ENCODE measurements at regions not wholly inside any gene's neighbourhood (a gene's known extent, or its start where the extent isn't known, plus 50 kb on each side); places are given as distances from the start of the nearest gene placed in this dataset.
"Not testable (repeated sequence)": the region's sequence is repeated elsewhere in the genome, so short reads cannot be mapped to it uniquely, and the experiment has no call there.

DNA sequence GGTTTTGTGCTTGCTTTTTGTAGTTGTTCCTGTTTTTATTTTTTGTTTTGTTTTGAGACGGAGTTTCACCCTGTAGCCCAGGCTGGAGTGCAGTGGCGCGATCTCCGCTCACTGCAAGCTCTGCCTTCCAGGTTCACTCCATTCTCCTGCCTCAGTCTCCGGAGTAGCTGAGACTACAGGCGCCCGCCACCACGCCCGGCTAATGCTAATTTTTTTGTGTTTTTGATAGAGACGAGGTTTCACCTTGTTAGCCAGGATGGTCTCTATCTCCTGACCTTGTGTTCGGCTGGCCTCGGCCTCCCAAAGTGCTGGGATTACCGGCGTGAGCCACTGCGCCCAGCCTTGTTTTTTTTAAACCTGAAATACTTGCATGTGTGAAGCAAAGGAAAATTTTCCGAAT is 908.8 kb upstream of the PIK3C3 start:
- not testable (repeated sequence) for DNase-seq (ENCODE audit: low read depth in 3 of 3)

DNA sequence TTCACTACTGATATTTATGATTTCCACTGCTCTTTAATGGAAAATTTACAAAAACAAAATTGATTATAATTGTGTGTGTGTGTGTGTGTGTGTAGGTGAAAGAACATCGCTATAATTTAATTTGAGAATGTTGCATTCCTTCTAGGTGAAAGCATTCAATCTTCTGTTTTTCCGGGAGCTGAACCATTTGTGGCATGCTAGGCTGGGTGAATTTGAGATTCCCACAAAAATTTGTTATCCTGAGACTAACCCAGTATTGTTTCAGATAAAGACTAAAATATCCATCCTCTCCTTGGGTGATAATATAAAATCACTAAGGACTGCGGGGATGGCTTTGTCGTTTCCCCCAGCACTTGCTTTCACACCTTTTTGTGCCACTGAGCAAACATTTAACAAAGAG is 911.2 kb upstream of the PIK3C3 start:
- no peak for DNase-seq (ENCODE audit: low read depth in 3 of 3)

DNA sequence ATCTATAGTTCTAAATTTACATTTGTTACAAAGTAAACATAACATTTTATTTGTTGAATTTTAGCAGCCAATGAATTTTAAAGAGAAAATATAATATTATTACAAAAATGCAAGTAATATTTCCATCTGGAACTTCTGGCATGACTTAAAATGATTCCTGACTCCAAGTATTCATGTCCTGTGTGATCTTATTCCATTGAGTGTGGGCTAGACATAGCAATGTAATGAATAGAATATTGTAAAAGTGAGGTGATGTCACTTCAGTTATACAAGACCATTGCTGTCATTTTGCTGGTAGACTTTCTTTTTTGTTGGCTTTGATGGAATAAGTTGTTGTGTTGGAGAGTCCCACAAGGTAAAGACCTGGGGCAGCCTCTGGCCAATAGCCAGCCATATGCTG is 912.2 kb upstream of the PIK3C3 start:
- no peak for DNase-seq (ENCODE audit: low read depth in 3 of 3)

DNA sequence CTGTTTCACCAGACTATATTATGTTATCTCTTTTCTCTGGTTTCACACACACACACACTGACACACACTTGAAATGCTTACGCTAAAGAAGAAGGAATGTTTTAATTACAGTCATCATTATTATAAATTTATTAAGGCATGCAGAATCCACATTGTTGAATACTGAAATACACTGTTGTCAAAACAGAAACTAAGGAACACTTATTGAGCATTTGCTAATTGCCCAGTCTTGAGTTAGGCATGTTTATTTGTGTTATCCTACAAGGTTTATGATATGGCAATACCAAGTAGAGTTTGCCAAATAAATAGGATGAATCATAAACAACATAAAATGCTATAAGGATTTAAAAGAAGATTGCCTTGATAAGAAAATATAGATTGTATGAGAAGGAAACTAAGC is 917.0 kb upstream of the PIK3C3 start:
- DNase-seq (ENCODE audit: low read depth in 3 of 3): no peak

DNA sequence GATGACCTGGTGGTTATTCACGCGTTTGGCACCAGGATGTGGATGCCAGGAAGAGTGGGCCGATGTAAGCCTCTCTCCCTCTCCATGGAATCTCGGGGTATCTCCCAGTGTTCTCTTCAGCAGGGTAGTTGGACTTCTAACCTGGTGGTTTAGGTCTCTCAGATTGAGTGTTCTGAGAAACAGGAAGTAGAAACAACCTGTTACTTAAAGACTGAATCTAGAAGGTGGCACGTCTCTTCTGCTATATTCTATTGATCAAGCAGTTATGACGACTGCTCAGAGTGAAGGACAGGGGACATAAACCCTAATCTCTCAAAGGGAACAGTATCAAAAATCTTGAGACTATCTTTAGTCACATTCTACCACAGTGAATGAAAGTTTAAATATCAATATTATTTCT is 918.7 kb upstream of the PIK3C3 start:
- no peak for DNase-seq (ENCODE audit: low read depth in 3 of 3)

DNA sequence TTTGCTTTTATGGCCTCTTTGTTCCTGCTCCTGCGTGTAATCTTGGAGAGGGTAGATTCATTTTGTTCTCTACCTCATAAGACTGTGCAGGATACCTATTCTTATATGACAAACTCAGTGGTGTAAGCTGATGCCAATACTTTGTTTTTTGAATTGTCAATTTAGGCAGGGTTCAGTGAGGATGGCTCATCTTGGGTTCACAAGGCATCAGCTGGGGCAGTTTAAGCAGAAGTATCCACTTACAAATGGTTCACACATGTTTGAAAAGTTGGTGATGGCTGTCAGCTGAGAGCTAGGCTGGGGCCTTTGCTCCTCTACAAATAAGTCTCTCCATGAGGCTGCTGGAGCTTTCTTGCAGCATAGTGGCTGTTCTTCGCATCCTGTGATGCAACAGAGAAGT is 920.6 kb upstream of the PIK3C3 start:
- no peak for DNase-seq (ENCODE audit: low read depth in 3 of 3)

DNA sequence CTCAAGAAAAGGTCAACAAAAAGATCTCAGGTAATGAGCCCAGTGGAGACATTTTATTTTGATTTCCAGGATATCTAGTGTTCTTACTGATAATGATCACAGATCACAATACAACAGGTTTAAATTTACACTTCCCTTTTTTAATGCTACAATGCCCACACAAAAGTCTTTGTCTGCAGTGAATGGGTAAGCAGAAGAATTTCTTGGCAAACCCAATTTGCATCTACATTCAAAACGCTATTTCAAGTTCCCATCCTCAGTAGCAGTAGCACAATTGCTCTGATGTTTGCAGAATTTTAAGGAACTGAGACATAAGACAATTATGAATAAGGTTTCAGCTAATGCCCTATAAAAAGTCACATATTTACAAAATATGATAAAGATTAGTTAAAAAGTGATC is 929.4 kb upstream of the PIK3C3 start:
- no peak for DNase-seq (ENCODE audit: low read depth in 3 of 3)

DNA sequence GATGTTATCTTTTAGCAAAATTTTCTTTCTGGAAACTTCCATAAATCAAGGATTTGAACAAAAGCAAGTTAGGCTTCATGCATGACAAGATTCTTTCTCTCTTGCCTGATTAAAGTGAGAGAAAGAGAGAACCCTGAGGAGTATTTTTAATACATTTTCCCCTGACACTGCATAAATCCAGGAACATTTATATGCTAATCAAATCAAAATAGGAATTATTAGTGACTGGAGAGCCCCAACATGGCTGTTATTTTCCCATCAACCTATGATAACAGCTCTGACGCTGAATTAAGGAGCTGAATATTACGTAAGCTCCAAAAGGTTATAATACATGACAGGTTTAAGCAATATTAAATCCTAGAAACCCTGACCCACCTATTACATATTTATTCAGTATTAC is 930.2 kb upstream of the PIK3C3 start:
- no peak for DNase-seq (ENCODE audit: low read depth in 3 of 3)

DNA sequence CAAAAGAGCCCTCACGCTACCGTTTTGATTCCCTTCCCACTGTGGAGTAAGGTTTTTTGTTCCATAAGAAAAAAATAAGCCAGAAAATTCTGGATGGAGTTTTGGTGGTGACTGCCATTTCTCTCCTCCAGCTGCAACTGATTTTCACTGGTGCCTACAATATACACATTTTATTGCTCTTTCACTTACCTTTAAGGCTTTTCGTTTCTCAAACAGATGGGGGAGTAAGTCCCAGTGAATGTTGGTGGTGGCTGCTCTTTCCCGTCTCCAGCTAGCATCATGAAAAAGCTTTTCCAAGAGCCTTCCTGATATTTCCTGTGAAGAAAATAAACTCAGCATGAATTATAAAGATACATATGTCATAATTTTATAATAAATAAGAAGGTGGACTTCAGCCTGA is 932.5 kb upstream of the PIK3C3 start:
- DNase-seq (ENCODE audit: low read depth in 3 of 3): no peak

DNA sequence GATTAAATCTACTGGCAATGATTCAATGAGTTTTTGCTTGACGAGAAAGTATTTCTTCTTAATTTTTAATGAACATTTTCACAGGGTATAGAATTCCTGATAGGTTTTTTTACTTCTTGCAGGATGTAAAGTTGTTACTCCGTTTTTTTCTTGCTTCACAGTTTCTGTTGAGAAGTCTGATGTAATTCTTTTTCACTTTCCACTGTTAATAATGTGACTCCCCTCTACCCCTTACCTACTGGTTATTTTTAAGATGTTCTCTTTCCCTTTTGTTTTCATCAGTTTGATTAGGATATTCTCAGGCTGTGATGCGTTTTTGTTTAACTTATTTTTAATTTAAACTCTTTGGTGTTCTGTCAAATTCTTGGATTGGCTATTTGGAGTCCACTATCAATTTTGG is 933.9 kb upstream of the PIK3C3 start:
- no peak for DNase-seq (ENCODE audit: low read depth in 3 of 3)

DNA sequence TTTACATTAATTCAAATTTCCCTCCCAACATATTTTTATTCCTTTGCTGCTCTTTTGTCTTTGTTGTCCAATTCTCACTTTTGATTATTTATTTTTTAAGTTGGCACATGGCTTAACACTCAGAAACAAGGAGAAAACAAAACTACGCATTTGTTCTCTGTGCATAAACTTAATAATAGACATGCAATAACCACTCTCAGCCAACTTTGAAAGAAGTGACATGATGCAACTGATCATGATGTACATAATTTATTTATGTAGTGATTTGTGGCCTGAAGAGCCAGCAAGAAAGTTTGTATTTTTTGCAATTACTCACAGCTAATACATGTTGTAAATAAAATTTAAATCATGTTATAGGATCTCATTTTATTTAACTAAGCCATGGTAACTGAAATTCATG is 942.8 kb upstream of the PIK3C3 start:
- no peak for DNase-seq (ENCODE audit: low read depth in 3 of 3)

DNA sequence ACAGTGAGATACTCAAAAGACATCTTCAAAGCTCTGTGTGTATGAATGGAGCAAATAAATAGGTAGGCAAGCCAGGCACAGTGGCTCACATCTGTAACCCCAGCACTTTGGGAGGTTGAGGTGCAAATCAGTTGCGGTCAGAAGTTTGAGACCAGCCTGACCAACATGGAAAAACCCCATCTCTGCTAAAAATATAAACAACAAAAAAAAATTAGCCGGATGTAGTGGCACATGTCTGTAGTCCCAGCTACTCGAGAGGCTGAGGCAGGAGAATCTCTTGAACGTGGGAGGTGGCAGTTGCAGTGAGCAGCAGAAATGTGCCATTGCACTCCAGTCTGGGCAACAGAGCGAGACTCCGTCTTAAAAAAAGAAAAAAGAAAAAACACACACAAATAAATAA is 945.1 kb upstream of the PIK3C3 start:
- DNase-seq (ENCODE audit: low read depth in 3 of 3): no peak

DNA sequence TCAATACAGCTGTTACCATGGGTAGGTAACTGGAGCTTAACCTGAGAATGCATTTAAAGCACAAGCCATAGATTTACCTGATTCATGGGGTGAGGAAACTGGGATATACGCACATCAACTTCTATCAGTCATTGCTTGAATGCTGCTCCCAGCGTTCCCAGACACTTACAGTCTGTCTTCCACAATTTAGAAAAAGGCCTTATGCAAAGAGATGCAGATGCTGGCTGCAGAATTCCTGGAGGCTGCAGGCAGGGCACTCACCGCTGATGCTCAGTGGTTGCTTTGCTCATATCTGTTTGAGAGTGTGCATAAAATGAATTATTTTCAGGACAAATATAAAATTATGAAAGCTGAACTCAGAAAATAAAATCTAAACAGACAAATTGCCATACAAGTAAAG is 950.7 kb upstream of the PIK3C3 start:
- no peak for DNase-seq (ENCODE audit: low read depth in 3 of 3)

DNA sequence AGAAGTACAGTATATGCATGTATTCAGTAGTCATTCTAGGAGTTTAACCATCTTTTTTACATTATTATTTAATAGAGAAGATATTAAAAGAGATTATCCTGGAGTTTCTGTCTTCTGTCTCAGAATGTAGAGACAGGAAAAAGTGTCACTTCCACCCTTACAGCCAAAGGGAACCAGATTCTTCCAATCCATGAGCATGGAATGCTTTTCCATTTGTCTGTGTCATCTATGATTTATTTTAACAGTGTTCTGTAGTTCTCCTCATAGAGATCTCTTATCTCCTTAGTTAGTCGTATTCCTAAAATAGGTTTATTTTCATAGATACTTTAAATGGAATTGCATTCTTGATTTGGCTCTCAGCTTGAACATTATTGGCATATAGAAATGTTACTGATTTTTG is 959.5 kb upstream of the PIK3C3 start:
- DNase-seq (ENCODE audit: low read depth in 3 of 3): no peak

DNA sequence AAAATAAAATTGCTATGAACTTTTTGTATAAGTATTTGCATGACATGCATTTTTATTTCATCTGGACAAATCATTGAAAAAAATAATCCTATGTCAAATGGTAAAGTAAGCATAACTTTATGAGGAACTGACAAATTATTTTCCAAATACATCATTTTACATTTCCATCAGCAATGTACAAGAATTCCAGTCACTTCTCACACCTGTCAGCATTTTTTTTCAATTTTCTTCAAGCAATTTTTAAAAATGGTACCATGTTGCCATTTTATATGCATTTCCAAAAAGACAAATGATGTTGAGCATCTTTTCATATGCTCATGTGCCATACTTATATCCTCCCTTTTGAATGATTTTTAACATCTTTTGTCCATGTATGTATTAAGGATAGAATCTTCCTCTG is 961.7 kb upstream of the PIK3C3 start:
- DNase-seq (ENCODE audit: low read depth in 3 of 3): no peak

DNA sequence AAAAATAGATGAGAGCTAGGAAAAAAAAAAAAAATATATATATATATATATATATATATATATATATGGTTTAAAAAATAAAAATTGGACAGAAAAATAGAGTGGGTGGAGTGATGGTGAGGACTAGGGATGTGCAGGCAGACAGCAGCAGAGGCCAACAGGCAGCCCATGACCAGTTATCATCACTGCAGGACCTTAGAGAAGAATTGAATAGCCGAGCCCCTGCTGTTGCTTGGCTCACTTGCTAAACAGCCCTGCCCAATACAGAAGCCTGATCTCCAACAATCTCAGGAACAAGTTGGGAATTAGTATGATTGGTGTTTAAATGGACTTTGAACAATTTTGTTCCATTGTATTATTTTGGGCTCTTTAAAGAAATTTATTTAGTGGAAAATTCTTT is 967.5 kb upstream of the PIK3C3 start:
- no peak for DNase-seq (ENCODE audit: low read depth in 3 of 3)

DNA sequence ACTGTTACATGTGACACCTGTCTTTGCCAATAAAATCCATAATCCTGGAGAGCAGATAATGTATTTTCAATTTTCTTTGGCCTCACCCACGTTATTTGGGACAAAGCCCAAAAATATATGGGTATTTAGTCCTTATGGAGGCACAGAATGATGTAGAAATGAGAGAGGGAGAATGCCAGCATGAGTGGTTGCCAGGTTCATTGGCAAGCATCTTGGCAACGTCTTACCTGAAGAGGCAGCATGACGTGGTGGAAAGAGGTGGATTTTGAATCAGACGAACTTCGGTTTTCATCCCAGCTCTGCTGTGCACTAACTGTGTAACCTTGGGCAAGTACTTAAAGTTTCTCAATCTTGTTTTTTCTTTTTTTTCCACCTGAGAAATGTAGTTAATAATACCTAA is 969.6 kb upstream of the PIK3C3 start:
- DNase-seq (ENCODE audit: low read depth in 3 of 3): no peak

DNA sequence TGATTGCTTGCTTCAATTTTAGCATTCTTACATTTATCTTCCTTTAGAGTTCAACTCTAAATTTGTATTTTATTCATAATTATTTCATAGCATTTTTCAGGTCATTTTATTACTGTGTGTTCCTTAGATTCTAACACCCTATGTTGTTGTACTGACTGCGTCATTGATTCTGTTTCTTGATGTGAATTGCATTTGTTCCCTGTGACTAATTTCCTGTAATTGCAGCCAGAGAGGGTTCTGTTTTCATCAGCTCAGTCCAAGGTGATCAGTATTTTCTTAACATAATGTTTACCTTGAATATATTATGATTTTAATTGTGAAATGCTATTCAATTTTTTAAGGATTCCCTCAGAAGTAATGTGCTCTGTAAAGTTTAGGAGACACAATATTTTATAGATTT is 970.2 kb upstream of the PIK3C3 start:
- DNase-seq (ENCODE audit: low read depth in 3 of 3): no peak

DNA sequence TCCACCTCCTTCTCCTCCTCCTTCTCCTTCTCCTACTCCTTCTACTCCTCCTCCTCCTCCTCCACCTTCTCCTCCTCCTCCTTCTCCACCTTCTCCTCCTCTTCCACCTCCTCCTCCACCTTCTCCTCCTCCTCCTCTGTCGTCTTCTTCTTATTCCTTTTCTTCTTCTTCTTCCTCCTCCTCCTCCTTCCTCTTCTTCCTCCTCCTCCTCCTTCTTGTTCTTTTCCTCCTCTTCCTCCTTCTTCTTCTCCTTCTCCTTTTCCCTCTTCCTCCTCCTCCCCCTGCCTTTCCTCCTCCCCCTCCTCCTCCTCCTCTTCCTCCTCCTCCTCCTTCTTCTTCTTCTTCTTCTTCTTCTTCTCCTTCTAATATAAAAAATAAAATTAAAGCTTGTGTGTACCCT is 971.2 kb upstream of the PIK3C3 start:
- no peak for DNase-seq (ENCODE audit: low read depth in 3 of 3)

DNA sequence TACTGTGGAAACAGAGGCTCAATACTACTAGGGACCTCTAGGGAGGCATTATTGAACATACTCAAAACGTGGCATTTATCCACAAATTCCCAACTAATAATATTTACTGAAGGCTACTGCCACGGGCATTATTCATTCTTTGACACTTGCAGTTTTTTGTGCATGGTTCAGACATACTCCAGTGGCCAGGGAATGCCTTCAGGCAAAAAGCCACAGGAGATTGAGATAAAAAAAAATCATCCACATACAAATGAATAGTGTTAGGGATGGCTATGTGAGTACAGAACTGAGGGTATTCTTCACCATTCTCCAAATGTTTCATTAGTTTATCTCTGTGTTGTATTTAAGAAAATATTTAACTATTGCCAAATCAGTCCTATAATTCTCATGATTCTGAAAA is 974.9 kb upstream of the PIK3C3 start:
- no peak for DNase-seq (ENCODE audit: low read depth in 3 of 3)

DNA sequence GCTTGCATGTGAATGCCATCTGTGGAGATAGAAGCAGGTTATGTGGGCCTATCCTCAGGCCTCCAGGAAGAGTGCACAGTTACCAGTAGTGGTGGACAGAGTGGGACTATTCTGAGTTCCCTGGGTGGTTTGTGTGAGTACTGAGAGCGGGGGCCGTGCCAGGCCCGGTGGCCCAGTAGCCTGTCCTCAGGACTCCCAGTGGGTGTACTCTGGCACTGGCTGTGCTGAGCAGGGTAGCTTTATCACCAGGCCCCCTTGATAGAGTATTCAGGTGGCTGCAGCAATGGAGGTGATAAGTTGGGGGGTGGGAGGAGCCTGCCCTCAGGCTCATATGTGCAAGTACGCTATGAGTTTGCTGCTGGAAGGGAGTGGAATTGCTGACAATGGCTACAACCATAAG is 979.0 kb upstream of the PIK3C3 start:
- no peak for DNase-seq (ENCODE audit: low read depth in 3 of 3)

DNA sequence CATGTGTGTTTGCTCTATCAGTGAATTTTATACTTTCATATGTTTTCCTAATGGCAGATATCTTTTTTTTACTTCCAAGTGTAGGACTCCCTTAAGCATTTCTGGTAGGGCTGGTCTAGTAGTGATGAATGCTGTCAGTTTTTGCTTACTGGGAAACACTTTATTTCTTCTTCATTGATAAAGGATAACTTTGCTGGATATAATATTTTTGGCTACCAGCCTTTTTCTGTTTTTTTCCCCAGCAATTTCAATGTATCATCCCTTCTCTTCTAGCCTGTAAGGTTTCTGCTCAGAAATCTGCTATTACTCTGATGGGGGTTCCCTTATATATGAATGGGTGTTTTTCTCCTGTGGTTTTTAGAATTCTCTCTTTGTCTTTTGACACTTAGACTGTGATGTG is 980.6 kb upstream of the PIK3C3 start:
- no peak for DNase-seq (ENCODE audit: low read depth in 3 of 3)

DNA sequence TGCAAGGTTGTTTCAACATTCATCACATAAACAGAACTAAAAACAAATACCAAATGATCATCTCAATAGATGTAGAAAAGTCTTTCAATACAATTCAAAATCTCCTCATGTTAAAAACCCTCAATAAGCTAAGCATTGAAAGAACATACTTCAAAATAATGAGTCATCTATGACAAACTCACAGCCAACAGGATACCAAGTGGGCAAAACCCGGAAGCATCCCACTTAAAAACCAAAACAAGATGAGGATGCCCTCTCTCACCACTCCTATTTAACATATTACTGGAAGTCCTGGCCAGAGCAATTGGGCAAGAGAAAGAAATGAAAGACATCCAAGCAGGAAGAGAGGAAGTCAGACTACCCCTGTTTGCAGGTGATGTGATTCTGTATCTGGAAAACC is 992.2 kb upstream of the PIK3C3 start:
- no peak for DNase-seq (ENCODE audit: low read depth in 3 of 3)

DNA sequence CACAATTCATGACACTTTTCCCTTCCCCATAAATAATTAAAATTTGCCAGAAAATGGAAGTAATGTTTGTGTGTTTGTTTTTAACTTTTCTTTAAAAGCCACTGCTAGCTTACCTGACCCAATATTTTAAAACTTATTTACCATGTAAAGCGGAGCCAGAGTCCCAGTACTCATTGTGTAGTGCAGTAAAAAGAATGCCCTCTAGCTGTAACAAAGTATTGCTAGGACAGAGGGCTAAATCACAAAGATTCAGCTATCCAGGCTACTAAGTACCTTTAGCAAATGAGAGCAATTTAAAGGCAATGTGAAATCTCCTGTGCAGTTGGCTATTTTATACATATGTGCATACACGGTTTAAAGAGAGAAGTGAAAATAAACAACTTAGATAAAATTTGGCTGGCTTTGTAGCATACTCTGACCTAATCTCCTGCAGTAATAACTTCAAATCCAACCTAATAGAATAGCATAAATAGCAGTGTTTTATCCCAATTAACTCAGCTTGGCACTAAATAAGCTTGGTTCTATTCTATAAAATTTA is 997.4 kb upstream of the PIK3C3 start:
- DNase-seq (ENCODE audit: low read depth in 3 of 3): no peak

DNA sequence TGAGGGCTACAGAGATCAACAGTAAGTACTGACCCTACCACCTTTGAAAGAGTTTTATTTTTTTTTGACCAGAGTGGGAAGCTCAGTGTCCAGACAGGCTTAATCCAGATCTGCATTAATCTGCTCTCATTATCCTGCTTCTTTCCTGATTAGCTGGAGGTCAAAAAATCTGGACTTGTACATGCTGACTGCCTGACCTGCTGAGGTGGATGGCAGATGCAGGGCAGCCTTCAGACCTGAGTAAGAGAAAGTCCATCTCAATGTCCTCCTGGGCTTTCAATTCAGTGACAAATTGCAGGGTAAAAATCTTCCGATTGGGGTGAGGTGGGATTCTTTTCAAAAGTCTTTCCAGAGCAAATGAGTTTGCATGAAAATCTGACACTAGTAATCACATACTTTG is 998.8 kb upstream of the PIK3C3 start:
- DNase-seq (ENCODE audit: low read depth in 3 of 3): no peak

All from stimulated activated CD4-positive, alpha-beta T cell treated with anti-CD3 and anti-CD28 coated beads, TNF-alpha, amount 100 ng/mL, for 48 hours (primary cell).